Right atrium auricular region (tissue), 2 donors: ENCODE measurements at regions not wholly inside any gene's neighbourhood (a gene's known extent, or its start where the extent isn't known, plus 50 kb on each side); places are given as distances from the start of the nearest gene placed in this dataset.

Experiments used
- DNase-seq: peaks from one replicate; pipeline ENCODE4 v3.0.0-alpha.2; 2019; ENCODE audit warnings: low spot score
- H3K27ac ChIP-seq, 2 donors: fragments of 200-600 bp; sonication (generic); 1 replicate in 1 of 2; 2 replicates in 1 of 2; pipeline ENCODE4 v1.5.1; 2016 to 2019
- H3K27me3 ChIP-seq, 2 donors: fragments of 200-600 bp; sonication (generic); one replicate each; pipeline versions ENCODE4 v1.5.1 to v1.6.0; 2017 to 2019
- H3K36me3 ChIP-seq: fragments of 200-600 bp; sonication (generic); one replicate; pipeline ENCODE4 v1.5.1; 2016
- H3K4me1 ChIP-seq, 2 donors: fragments of 200-600 bp; sonication (generic); one replicate each; pipeline versions ENCODE4 v1.5.1 to v1.6.0; 2017 to 2019
- H3K4me3 ChIP-seq, 2 donors: fragments of 200-600 bp; sonication (generic); 1 replicate in 1 of 2; 2 replicates in 1 of 2; pipeline ENCODE4 v1.5.1; 2017 to 2019; ENCODE audit warnings: mild to moderate bottlenecking in 1 of 2, moderate library complexity in 1 of 2
- H3K9me3 ChIP-seq, 2 donors: fragments of 200-600 bp; sonication (generic); one replicate each; pipeline ENCODE4 v1.5.1; 2019
- TF ChIP-seq, protein P1 (sequence below), 2 donors: fragments of 200-600 bp; sonication (generic); IDR thresholded peaks; one replicate each; pipeline ENCODE4 v1.5.1; 2019; ENCODE audit warnings: antibody characterized with exemption in 2 of 2

DNA sequence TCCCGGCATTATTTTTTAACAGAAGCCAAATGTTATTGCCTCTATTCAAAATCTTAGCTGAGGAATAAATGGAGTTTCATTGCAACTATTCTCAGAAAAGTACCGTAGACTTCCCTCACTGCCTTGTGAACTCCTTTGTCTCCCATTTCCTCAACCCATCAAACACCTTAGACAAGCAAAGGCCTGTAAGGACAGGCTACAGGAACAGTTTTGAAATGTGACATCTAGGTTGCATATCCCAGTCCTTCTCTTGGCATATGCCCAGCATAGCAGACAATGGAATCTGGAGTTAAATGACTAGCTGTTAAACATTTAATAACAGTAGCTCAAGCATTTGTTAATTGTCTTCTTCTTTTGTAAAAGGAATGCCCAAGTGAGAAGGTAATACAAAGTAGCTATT lies 1371.7 kb downstream of the STIM2 start:
- no peaks in the 10 kb centered on the region for H3K27me3 ChIP-seq

DNA sequence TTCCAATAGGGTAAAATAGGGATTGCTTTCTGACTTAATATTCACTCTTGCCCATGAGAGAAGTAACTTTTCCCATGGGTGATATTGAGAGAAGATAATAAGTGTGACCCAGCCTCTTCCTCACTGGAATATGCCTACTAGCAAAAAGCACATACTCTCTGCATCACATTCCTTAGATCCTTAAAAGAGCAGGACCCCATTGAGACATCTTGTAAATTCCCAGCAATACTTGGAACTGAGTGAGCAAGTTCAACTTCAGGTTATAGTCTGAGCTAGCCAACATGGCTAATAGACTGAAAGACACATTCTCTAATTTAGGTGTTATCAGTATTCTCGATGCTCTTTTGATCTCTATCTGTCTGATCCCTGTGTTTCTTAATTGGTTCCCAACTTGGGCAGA lies 1372.3 kb downstream of the STIM2 start:
- Histone ChIP-seq H3K4me3 (no peak overlapping the region), H3K27me3 (no peaks in the 10 kb centered on the region), H3K36me3 (no peaks in the 10 kb centered on the region), H3K9me3 (no peaks in the 10 kb centered on the region), H3K27ac (no peak overlapping the region), H3K4me1 (no peaks in the 10 kb centered on the region)
- TF ChIP-seq, protein P1, sequence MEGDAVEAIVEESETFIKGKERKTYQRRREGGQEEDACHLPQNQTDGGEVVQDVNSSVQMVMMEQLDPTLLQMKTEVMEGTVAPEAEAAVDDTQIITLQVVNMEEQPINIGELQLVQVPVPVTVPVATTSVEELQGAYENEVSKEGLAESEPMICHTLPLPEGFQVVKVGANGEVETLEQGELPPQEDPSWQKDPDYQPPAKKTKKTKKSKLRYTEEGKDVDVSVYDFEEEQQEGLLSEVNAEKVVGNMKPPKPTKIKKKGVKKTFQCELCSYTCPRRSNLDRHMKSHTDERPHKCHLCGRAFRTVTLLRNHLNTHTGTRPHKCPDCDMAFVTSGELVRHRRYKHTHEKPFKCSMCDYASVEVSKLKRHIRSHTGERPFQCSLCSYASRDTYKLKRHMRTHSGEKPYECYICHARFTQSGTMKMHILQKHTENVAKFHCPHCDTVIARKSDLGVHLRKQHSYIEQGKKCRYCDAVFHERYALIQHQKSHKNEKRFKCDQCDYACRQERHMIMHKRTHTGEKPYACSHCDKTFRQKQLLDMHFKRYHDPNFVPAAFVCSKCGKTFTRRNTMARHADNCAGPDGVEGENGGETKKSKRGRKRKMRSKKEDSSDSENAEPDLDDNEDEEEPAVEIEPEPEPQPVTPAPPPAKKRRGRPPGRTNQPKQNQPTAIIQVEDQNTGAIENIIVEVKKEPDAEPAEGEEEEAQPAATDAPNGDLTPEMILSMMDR (IDR thresholded peaks at IDR 0.05): no peak
- DNase-seq: no peak

More for the DNA sequence above, 1371.7 kb downstream of the STIM2 start:
- Histone ChIP-seq H3K9me3 (no peaks in the 10 kb centered on the region), H3K36me3 (no peaks in the 10 kb centered on the region), H3K4me1 (no peaks in the 10 kb centered on the region), H3K4me3 (no peak overlapping the region), H3K27ac (no peak overlapping the region)
- TF ChIP-seq, protein P1 (IDR thresholded peaks at IDR 0.05): no peak
- DNase-seq: no peak

DNA sequence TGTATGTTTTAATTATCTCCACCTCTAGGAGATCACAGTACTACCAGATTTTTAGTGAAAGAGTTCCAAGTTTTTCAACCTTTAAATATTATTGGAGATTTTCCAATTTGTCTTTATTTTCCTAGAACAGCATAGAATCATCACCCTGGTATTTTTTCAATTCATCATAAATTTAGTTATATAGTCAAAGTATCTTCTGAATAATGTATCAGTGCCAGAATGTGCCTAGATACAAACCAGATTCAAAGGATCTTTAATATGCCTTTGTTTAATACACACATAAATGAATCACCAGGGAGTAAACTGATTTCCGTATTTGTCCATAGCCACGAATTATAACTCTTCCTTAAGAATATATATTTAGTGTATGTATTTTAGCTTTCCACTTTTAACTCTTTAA lies 1373.1 kb downstream of the STIM2 start:
- Histone ChIP-seq H3K27me3 (no peaks in the 10 kb centered on the region), H3K4me1 (no peaks in the 10 kb centered on the region), H3K27ac (no peak overlapping the region), H3K9me3 (no peaks in the 10 kb centered on the region), H3K4me3 (no peak overlapping the region), H3K36me3 (no peaks in the 10 kb centered on the region)
- no peak for DNase-seq
- TF ChIP-seq, protein P1 (IDR thresholded peaks at IDR 0.05): no peak

DNA sequence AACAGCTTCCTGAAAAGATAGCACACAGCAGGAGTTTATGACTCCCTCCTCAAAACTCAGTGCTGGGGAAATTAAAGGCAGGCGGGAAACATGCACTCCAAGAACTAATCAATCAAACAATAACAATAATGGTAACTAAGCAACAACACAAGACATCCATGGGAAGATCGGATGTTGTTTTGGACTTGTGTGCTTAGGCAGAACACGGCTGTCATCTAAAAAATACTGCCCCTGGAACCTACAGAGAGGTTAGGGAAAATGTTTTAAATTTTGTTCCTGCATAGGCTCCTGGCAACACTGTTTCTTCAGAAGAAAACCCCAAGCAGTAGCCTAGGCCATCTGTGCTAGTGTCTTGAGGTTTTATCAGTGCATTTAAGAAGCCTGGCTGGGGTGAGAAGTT lies 1378.2 kb downstream of the STIM2 start:
- H3K27ac ChIP-seq: no peak overlapping the region
- no peaks in the 10 kb centered on the region for H3K27me3 ChIP-seq
- TF ChIP-seq, protein P1 (IDR thresholded peaks at IDR 0.05): no peak
- DNase-seq: no peak
- no peak overlapping the region for H3K4me3 ChIP-seq
- no peaks in the 10 kb centered on the region for H3K4me1 ChIP-seq
- no peaks in the 10 kb centered on the region for H3K9me3 ChIP-seq
- H3K36me3 ChIP-seq: no peaks in the 10 kb centered on the region

DNA sequence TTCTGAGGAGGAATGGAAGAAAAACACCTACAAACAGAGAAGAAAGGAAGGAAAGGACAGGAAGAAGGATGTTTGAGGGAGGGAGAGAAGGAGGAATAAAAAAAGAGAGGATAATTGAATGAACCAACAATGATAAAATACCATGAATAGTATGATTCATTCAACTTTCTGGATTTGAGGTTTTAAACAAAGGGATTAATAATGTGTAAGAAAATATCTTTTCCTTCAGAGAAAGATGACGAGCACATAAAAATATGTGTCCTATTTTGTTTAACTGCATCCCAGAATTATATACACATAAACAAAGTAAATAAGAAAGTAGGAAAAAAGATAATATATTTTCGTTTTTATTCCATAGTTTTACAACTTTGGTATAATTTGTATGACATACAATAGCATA lies 1380.4 kb downstream of the STIM2 start:
- H3K36me3 ChIP-seq: no peaks in the 10 kb centered on the region
- H3K9me3 ChIP-seq: no peaks in the 10 kb centered on the region
- no peak for DNase-seq
- TF ChIP-seq, protein P1 (IDR thresholded peaks at IDR 0.05): no peak
- H3K4me3 ChIP-seq: no peak overlapping the region
- H3K4me1 ChIP-seq: no peaks in the 10 kb centered on the region
- H3K27ac ChIP-seq: no peak overlapping the region
- no peaks in the 10 kb centered on the region for H3K27me3 ChIP-seq

DNA sequence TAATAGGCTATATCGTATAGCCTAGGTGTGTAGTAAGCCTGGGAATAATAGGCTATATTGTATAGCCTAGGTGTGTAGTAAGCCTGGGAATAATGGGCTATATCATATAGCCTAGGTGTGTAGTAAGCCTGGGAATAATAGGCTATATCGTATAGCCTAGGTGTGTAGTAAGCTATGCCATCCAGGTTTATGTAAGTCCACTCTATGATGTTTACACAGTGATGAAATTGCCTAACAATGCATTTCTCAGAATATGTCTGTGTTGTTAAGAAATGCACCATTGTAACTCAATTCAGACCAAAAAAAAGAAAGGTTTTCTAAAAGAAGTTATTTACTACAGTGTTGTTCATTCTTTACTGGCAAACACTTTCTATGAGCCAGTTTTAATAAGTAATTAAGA lies 1387.2 kb downstream of the STIM2 start:
- Histone ChIP-seq H3K36me3 (no peaks in the 10 kb centered on the region), H3K27ac (no peak overlapping the region), H3K4me3 (no peak overlapping the region), H3K27me3 (no peaks in the 10 kb centered on the region), H3K9me3 (no peaks in the 10 kb centered on the region), H3K4me1 (no peaks in the 10 kb centered on the region)
- TF ChIP-seq, protein P1 (IDR thresholded peaks at IDR 0.05): no peak
- DNase-seq: no peak
